IPS-15b (cell line): ENCODE measurements at regions not wholly inside any gene's neighbourhood (a gene's known extent, or its start where the extent isn't known, plus 50 kb on each side); places are given as distances from the start of the nearest gene placed in this dataset.

Experiments
- H3K27me3 ChIP-seq: one replicate; pipeline ENCODE4 v1.6.1; 2013; ENCODE audit warnings: low read length; ENCODE audit not compliant: control insufficient read depth, insufficient read depth
- H3K36me3 ChIP-seq: one replicate; pipeline ENCODE4 v1.6.1; 2013; ENCODE audit warnings: low read length; ENCODE audit not compliant: control insufficient read depth, insufficient read depth
- H3K4me1 ChIP-seq: one replicate; pipeline ENCODE4 v1.6.1; 2013; ENCODE audit warnings: mild to moderate bottlenecking, low read length; ENCODE audit not compliant: control insufficient read depth, insufficient read depth
- H3K4me3 ChIP-seq: one replicate; pipeline ENCODE4 v1.5.1; 2013; ENCODE audit warnings: low read depth, low read length
- H3K9ac ChIP-seq: one replicate; pipeline ENCODE4 v1.6.1; 2013; ENCODE audit warnings: low read depth, mild to moderate bottlenecking, low read length
- H3K9me3 ChIP-seq: one replicate; pipeline ENCODE4 v1.6.1; 2013; ENCODE audit warnings: mild to moderate bottlenecking, low read length; ENCODE audit not compliant: control insufficient read depth, insufficient read depth

- H3K9ac ChIP-seq, result no peak overlapping the region
- no peaks in the 10 kb centered on the region for H3K36me3 ChIP-seq
- H3K4me3 ChIP-seq, result no peak overlapping the region
- no peaks in the 10 kb centered on the region for H3K27me3 ChIP-seq
- H3K4me1 ChIP-seq, result no peaks in the 10 kb centered on the region
- no peaks in the 10 kb centered on the region for H3K9me3 ChIP-seq
Observed at GRCh38 chr16:74083541-74083940, 213.1 kb upstream of the PSMD7 start.

- no peaks in the 10 kb centered on the region for H3K36me3 ChIP-seq
- no peak overlapping the region for H3K4me3 ChIP-seq
- no peak overlapping the region for H3K9ac ChIP-seq
- H3K27me3 ChIP-seq, result no peaks in the 10 kb centered on the region
- peaks cover 3% of the 10 kb centered on the region for H3K4me1 ChIP-seq
- no peaks in the 10 kb centered on the region for H3K9me3 ChIP-seq
Observed at GRCh38 chr16:74080311-74080710, 216.3 kb upstream of the PSMD7 start.

GRCh38 chr16:74079232-74079586 lies 217.4 kb upstream of the PSMD7 start:
- H3K27me3 ChIP-seq, result no peaks in the 10 kb centered on the region
- peaks cover 3% of the 10 kb centered on the region for H3K4me1 ChIP-seq
- no peak overlapping the region for H3K9ac ChIP-seq
- no peak overlapping the region for H3K4me3 ChIP-seq
- H3K36me3 ChIP-seq, result no peaks in the 10 kb centered on the region
- H3K9me3 ChIP-seq, result no peaks in the 10 kb centered on the region

GRCh38 chr16:74078511-74079231 lies 217.9 kb upstream of the PSMD7 start:
- H3K27me3 ChIP-seq, result no peaks in the 10 kb centered on the region
- H3K9ac ChIP-seq, result no peak overlapping the region
- no peaks in the 10 kb centered on the region for H3K9me3 ChIP-seq
- peaks cover 3% of the 10 kb centered on the region for H3K4me1 ChIP-seq
- H3K4me3 ChIP-seq, result no peak overlapping the region
- H3K36me3 ChIP-seq, result no peaks in the 10 kb centered on the region

GRCh38 chr16:74076568-74076967 lies 220.0 kb upstream of the PSMD7 start:
- Histone ChIP-seq H3K36me3 (no peaks in the 10 kb centered on the region), H3K4me3 (no peak overlapping the region), H3K9ac (no peak overlapping the region), H3K27me3 (no peaks in the 10 kb centered on the region), H3K4me1 (peaks cover 3% of the 10 kb centered on the region), H3K9me3 (no peaks in the 10 kb centered on the region)

- no peaks in the 10 kb centered on the region for H3K36me3 ChIP-seq
- H3K27me3 ChIP-seq, result no peaks in the 10 kb centered on the region
- H3K9ac ChIP-seq, result no peak overlapping the region
- H3K4me3 ChIP-seq, result no peak overlapping the region
- H3K9me3 ChIP-seq, result no peaks in the 10 kb centered on the region
- peaks cover 3% of the 10 kb centered on the region for H3K4me1 ChIP-seq
Observed at GRCh38 chr16:74075393-74075792, 221.2 kb upstream of the PSMD7 start.

GRCh38 chr16:74073456-74073855 lies 223.2 kb upstream of the PSMD7 start:
- no peaks in the 10 kb centered on the region for H3K27me3 ChIP-seq
- no peaks in the 10 kb centered on the region for H3K9me3 ChIP-seq
- H3K4me1 ChIP-seq, result peaks cover 3% of the 10 kb centered on the region
- no peaks in the 10 kb centered on the region for H3K36me3 ChIP-seq
- H3K9ac ChIP-seq, result no peak overlapping the region
- no peak overlapping the region for H3K4me3 ChIP-seq

GRCh38 chr16:74071996-74072535 lies 224.5 kb upstream of the PSMD7 start:
- no peaks in the 10 kb centered on the region for H3K9me3 ChIP-seq
- H3K4me3 ChIP-seq, result no peak overlapping the region
- peaks cover 3% of the 10 kb centered on the region for H3K4me1 ChIP-seq
- H3K27me3 ChIP-seq, result no peaks in the 10 kb centered on the region
- H3K9ac ChIP-seq, result no peak overlapping the region
- no peaks in the 10 kb centered on the region for H3K36me3 ChIP-seq

GRCh38 chr16:74070237-74070636 lies 226.4 kb upstream of the PSMD7 start:
- Histone ChIP-seq H3K9me3 (no peaks in the 10 kb centered on the region), H3K9ac (no peak overlapping the region), H3K27me3 (no peaks in the 10 kb centered on the region), H3K36me3 (no peaks in the 10 kb centered on the region), H3K4me3 (no peak overlapping the region), H3K4me1 (no peaks in the 10 kb centered on the region)

GRCh38 chr16:74064120-74064735 lies 232.4 kb upstream of the PSMD7 start:
- Histone ChIP-seq H3K27me3 (no peaks in the 10 kb centered on the region), H3K4me3 (no peak overlapping the region), H3K9ac (no peak overlapping the region), H3K36me3 (no peaks in the 10 kb centered on the region), H3K4me1 (no peaks in the 10 kb centered on the region), H3K9me3 (no peaks in the 10 kb centered on the region)

- no peak overlapping the region for H3K4me3 ChIP-seq
- H3K4me1 ChIP-seq, result no peaks in the 10 kb centered on the region
- no peak overlapping the region for H3K9ac ChIP-seq
- no peaks in the 10 kb centered on the region for H3K36me3 ChIP-seq
- peaks cover 5% of the 10 kb centered on the region for H3K9me3 ChIP-seq
- no peaks in the 10 kb centered on the region for H3K27me3 ChIP-seq
Observed at GRCh38 chr16:74053826-74054225, 242.8 kb upstream of the PSMD7 start.

GRCh38 chr16:74053312-74053711 lies 243.3 kb upstream of the PSMD7 start:
- Histone ChIP-seq H3K36me3 (no peaks in the 10 kb centered on the region), H3K4me3 (no peak overlapping the region), H3K27me3 (no peaks in the 10 kb centered on the region), H3K9ac (no peak overlapping the region), H3K4me1 (no peaks in the 10 kb centered on the region), H3K9me3 (no peaks in the 10 kb centered on the region)
